Smooth muscle cell of the brain vasculature (primary cell): ENCODE measurements at regions not wholly inside any gene's neighbourhood (a gene's known extent, or its start where the extent isn't known, plus 50 kb on each side); places are given as distances from the start of the nearest gene placed in this dataset.

Experiments used
- DNase-seq: peaks from one replicate; pipeline ENCODE4 v3.0.0-alpha.2; 2012; ENCODE audit warnings: low read depth, low spot score

DNA sequence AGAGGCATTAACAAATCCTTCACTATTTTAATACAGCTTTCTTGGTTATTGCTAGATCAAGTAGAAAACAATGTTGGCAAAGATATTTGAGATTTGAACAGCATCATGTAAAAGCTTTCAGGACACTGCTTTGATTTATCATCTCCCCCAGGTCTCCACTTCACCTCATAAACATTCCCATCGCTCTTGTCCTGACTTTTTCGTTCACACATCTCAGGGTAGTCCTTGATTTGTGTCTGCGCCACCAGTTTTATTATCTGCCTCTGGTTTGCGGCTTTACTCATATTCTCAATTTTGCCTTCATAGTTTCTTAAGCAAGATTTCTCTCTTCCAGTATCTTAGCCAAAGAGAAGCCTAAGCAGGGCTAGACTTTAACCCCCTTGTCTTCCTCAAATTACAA is 63.5 kb upstream of the ROR1 start:
- no peak for DNase-seq

DNA sequence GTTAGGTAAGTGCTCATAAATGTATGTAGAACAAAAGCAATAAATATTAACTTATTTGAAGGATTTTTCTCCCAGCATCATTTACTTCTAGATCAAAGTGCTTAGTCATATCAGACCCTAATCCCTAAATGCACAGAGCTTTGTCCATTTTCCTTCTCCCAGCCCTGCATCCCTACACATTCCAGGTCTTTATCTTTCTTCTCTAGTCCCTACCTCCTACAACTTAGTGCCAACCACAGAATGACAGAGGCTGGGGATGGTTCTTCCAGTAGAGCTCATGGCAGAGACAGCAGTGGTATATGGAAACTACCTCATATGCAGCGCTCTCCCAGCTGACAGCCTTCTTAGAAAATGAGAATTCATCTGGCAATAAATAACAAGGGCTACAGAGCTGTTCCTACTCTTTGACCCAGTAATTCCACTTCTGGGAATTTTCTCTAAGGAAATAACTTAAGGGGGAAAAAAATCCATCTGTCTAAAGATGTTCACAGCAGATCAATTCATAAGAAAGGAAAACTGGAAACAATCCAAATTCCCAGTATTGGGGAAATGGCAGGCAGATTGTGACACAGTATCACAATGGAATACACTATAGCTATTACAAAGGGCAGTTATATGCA is 62.9 kb upstream of the ROR1 start:
- no peak for DNase-seq

DNA sequence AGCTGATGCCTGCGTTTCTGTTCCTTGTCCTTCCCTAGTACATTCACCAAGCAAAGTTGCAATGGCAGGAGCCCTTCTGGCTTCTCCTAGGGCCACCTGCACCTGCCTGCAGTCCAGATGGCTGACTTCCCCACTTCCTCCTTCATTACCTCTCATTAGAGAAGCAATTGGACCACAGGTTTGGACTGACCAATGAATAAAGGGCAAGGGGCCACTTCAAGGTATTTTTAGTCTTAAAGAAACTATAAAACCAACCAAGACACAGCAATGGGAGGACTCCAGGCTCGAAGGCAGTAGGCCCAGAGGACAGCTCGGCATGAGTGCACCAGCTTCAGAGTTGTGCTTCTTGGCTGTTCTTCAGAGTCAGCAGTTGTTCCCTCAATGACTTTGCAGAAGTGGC is 60.8 kb upstream of the ROR1 start:
- DNase-seq, result no peak

DNA sequence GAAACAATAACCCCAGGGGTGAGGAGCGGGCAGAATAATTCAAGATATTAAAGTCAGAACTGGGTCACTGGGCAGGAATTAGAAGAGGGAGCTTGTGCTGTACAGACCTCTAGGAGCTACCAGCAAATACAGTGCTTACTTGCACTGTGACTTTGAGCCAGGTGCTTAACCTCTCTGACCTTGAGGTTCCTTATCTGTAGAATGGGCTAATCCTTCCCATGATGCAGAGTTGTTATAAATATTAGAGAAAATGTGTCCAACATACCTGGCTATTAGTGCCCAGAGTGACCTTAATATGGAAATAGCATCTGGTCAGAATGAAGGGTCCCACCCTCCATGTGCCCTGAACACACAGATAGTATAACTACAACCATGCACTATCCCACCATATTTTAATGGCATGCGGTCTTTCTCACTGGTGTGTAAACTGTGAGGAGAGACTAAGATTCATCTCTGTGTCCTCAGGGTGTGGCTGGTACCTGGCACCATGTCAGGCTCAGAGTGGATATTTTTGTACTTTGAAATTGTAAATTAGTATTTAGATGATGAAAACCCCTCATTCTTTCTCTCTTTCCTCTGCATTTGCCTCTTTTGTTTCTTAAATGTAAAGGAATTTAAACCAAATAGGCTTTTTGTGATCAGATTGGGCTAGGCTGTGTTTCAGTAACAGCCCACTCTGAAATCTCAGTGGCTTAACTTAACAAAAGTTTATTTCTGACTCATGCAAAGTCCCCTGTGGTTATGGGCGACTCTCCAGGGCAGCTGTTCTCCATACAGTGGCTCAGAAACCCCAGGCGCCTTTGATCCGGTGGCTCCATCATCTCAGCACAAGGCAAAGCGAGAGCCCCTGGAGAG is 60.0 kb upstream of the ROR1 start:
- peak; percentile 86 for DNase-seq

DNA sequence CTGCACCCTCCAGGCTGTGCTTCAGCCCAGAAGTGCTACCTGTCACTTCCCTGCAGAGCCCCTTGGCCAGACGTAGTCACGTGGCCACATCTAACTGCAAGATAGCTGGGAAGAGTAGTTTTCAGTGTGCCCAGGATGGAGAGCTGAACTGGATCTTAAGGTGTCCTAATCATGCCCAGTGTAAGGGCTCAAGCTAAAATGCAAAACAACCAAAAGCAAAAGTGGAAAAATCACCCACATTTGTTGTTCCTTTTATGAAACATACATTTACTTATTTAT is 59.4 kb upstream of the ROR1 start:
- DNase-seq, result no peak

DNA sequence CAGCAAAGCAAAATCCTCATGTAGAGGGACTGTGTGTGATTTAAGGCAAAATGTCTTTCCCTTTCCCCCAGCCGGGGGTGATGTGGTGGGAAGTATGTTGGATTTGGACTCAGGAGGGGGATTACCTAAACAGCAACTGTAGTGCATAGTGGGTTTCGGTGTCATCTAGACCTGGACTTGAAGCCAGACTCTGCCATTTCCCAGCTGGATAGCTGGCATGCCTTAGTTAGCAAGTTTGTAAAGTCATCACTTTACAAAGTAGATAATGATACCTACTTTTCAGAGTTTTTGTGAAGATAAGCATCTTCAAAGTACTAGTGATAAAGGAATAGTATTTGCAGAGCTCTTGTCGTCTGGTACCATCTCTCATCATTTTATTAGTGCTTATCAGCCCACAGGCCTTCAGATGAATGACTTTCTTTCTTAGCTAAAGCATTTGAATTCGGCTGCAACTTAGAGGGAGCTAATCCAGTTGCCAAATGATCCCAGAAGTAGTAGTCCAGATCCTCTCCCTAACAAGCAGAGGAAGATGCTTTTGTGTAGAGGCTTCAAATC is 56.2 kb upstream of the ROR1 start:
- DNase-seq, result no peak

DNA sequence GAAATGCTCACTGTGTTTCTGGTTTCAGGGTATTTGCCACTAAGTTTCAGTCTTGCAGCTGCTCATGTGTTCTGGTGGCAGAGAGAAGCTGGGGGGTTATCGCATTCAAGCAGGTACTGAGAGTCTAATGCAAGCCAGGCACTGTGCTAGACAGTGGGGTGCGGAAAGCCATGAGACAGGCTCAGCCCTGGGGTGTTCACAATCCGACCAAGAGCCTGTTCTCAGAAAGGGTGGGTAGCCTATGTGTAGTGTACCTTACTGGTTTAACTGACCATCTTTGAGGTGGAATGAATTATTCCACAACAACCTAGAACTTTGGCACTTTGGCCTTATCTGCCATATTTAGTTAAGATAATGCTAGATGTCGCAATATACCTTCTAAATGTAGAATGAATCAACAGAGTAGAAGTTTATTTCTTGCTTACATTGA is 55.3 kb upstream of the ROR1 start:
- no peak for DNase-seq

DNA sequence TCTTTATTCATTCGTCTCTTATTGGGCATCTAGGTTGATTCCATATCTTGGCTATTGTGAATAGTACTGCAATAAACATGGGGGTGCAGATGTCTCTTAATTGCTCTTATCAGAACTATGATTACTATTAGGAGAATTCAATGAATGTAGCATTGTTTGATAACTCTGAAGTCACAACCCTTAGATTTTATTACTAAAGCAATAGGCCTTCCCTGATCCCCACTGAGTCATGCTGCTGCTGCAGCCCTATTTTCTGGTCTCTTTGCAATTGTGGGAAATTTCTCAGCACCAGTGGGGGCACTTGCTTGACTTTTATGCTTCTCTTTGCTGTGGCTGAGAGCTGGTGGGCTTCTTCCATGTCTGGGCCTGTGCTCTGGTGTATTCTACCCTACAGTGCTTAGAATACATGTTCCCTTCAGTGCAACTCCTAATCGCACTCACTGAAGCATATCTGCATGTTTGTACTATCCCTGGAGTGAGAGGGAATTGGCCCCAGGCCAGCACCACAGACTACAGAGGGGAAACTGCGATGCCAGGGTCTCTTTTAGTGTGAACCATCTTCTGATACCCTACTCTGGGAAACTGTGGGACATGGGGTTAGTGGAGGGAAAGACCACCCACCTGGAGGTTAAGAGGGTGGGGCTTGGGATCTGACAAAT is 52.2 kb upstream of the ROR1 start:
- DNase-seq, result no peak

DNA sequence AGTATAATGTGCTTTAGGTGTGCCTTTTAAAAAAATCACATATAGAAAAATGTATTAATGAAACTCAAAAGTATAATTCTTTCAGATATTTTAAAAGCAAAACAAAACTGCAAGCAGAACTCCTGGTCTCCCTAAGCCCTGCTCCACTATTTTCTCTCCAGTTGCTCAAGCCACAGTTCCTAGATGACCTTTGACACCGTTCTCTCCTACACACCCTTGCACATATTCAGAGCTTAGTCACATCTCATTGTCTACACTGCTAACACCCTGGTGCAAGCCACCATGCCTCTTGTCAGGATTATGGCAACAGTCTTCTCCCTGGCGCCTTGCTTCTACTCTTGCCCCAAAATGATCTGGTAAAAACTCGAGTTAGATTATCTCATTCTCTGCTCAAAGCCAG is 50.2 kb upstream of the ROR1 start:
- DNase-seq, result no peak
